Gastrocnemius medialis (tissue), 4 donors: ENCODE measurements at regions not wholly inside any gene's neighbourhood (a gene's known extent, or its start where the extent isn't known, plus 50 kb on each side); places are given as distances from the start of the nearest gene placed in this dataset.

Experiments
- ATAC-seq, 2 donors: fragments of 150-250 bp; one replicate each; pipeline ENCODE4 v1.9.1; 2016
- DNase-seq, 2 donors: peaks; one replicate each; pipeline ENCODE4 v3.0.0-alpha.2; 2019
- H3K27ac ChIP-seq, 4 donors: fragments of 200-600 bp; sonication (generic); 1 replicate in 1 of 4; 2 replicates in 3 of 4; pipeline ENCODE4 v1.5.1; 2016 to 2018; ENCODE audit warnings: mild to moderate bottlenecking in 2 of 4, moderate library complexity in 1 of 4
- H3K27me3 ChIP-seq, 3 donors: fragments of 200-600 bp; sonication (generic) in 2 of 3; 1 replicate in 1 of 3; 2 replicates in 2 of 3; pipeline versions ENCODE4 v1.5.1 to v1.6.0; 2016 to 2019; ENCODE audit warnings: mild to moderate bottlenecking in 1 of 3, moderate library complexity in 1 of 3
- H3K36me3 ChIP-seq, 2 donors: fragments of 200-600 bp; sonication (generic) in 1 of 2; one replicate each; pipeline ENCODE4 v1.5.1; 2017 to 2018
- H3K4me1 ChIP-seq, 2 donors: fragments of 200-600 bp; sonication (generic) in 1 of 2; one replicate each; pipeline ENCODE4 v1.5.1; 2016 to 2017; ENCODE audit warnings: mild to moderate bottlenecking in 2 of 2
- H3K4me3 ChIP-seq, 4 donors: fragments of 200-600 bp; sonication (generic) in 3 of 4; 1 replicate in 1 of 4; 2 replicates in 3 of 4; pipeline ENCODE4 v1.5.1; 2016 to 2019; ENCODE audit warnings: mild to moderate bottlenecking in 2 of 4
- H3K9me3 ChIP-seq, 3 donors: fragments of 200-600 bp; sonication (generic) in 2 of 3; 1 replicate in 1 of 3; 2 replicates in 2 of 3; pipeline ENCODE4 v1.5.1; 2016 to 2019
- POLR2A ChIP-seq, 2 donors: fragments of 450-650 bp; IDR thresholded peaks; one replicate each; pipeline ENCODE4 v1.6.1; 2017; ENCODE audit warnings: antibody characterized with exemption in 2 of 2, mild to moderate bottlenecking in 2 of 2, moderate library complexity in 2 of 2
- in situ Hi-C, 4 donors: fragments of 200-750 bp; cut with MboI; loops; one replicate each; pipeline versions ENCODE4 v1.15.0 to v1.8.0; 2017; ENCODE audit warnings: low sequenced_read_pairs in 4 of 4
- intact Hi-C: fragments of 100-400 bp; cut with DNase I; formaldehyde crosslinking; loops from one replicate; pipeline ENCODE4 v1.15.1; 2023; ENCODE audit warnings: low total_unique reads
- TF ChIP-seq, protein P1 (sequence below), 5 experiments: fragments of 450-650 bp in 3 of 5; fragments of 200-600 bp in 2 of 5; sonication (generic) in 2 of 5; IDR thresholded peaks in 4 of 5; conservative IDR thresholded peaks in 1 of 5; 1 replicate in 4 of 5; 2 replicates in 1 of 5; pipeline ENCODE4 v1.5.1; 2016 to 2019; ENCODE audit warnings: antibody characterized with exemption in 5 of 5, mild to moderate bottlenecking in 3 of 5, moderate library complexity in 3 of 5

DNA sequence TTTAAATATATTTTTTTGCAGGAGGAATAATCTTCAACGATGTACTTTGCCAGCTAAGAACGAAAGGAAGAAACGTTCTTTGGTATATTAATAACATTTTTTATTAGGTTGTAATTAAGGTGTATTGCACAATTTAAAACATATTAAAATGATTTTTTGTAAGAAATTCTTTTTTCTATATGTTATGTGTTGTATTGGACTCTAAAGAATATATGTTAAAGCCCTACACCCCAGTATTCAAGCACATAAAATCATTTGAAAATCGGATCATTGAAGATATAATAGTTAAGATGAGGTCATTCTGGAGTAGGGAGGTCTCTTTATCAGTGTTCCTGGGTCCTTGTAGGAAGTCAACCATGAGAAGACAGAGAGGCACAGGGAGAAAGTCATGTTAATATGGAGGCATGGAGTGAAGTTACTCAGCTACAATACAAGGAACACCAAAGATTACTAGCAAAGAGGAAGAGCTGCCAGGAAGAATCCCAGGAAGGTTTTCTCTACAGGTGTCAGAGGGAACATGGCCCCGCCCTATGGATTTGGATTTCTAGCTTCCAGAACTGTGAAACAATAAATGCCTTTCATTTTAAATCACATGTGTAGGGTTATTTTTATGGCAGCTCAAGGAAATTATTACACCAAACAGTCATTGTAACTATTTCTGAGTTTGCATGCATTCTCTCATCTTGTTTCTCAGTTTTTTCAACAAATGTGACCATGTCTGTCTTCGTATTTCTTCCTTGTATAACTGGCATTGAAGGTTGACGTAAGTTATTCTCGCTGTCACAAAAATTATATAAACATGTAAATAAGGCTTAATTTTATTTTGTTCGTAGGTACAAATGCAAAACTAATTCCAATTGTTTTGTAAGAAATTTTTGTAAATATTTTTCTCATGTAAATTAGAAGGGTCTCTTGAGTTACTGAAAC lies 75.4 kb upstream of the VPREB1 start:
- H3K9me3 ChIP-seq, result no peaks in the 10 kb centered on the region
- no peak overlapping the region for H3K27ac ChIP-seq
- intact Hi-C loops (no loop called here), in situ Hi-C loops (no loop called here)
- no peak for ATAC-seq
- TF ChIP-seq, protein P1, sequence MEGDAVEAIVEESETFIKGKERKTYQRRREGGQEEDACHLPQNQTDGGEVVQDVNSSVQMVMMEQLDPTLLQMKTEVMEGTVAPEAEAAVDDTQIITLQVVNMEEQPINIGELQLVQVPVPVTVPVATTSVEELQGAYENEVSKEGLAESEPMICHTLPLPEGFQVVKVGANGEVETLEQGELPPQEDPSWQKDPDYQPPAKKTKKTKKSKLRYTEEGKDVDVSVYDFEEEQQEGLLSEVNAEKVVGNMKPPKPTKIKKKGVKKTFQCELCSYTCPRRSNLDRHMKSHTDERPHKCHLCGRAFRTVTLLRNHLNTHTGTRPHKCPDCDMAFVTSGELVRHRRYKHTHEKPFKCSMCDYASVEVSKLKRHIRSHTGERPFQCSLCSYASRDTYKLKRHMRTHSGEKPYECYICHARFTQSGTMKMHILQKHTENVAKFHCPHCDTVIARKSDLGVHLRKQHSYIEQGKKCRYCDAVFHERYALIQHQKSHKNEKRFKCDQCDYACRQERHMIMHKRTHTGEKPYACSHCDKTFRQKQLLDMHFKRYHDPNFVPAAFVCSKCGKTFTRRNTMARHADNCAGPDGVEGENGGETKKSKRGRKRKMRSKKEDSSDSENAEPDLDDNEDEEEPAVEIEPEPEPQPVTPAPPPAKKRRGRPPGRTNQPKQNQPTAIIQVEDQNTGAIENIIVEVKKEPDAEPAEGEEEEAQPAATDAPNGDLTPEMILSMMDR (IDR thresholded peaks at IDR 0.05 in 4 of 5, conservative IDR thresholded peaks at IDR 0.05 in 1 of 5), result no peak
- TF ChIP-seq POLR2A (IDR thresholded peaks at IDR 0.05), result no peak
- peak overlapping the region in 1 of 4 donors; percentile 10 for H3K4me3 ChIP-seq
- peaks cover 0 to 3% of the 10 kb centered on the region in 2 donors for H3K4me1 ChIP-seq
- DNase-seq, result no peak
- H3K36me3 ChIP-seq, result no peaks in the 10 kb centered on the region
- H3K27me3 ChIP-seq, result peaks cover 0 to 4% (median 0%) of the 10 kb centered on the region in 3 donors

DNA sequence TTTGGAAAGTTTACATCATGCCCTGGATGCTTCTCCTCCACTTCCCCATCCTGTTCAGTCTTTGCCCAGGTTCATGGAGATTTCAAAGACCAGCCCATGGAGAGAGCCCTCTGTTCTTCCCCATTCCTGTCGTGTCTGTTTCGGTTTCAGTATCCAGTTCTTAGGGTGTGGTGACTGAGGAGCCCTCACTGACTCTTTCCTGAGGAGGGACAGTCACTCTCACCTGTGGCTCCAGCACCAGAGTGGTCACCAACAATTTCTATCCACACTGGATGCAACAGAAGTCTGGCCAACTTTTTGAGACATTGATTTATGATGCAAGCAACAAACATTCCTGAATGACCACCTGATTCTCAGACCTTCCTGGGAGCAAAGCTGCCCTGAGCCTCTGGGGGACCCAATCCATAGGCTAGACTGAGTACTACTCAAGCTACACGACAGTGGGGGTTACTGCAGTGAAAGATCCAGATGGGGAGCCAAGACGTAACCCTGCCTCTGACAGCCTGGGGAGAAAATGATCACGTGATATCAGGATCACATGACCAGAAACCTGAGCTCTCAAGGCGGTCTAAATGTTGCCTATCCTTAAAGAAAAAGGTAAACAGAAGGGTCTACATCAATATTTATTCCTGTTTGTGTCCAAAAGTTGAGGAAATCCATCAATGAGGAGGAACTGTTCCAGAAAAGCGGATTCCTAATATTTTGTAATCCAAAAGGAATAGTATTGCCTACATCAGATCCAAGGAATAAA lies 76.2 kb upstream of the VPREB1 start:
- ATAC-seq (no peak), DNase-seq (no peak)
- peaks cover 0 to 4% (median 3%) of the 10 kb centered on the region in 3 donors for H3K27me3 ChIP-seq
- no peaks in the 10 kb centered on the region for H3K36me3 ChIP-seq
- peak overlapping the region in 1 of 4 donors; percentile 10 for H3K4me3 ChIP-seq
- in situ Hi-C loops (no loop called here), intact Hi-C loops (no loop called here)
- peaks cover 0 to 3% of the 10 kb centered on the region in 2 donors for H3K4me1 ChIP-seq
- TF ChIP-seq POLR2A (IDR thresholded peaks at IDR 0.05), result no peak
- TF ChIP-seq, protein P1 (IDR thresholded peaks at IDR 0.05 in 4 of 5, conservative IDR thresholded peaks at IDR 0.05 in 1 of 5), result no peak
- H3K27ac ChIP-seq, result no peak overlapping the region
- no peaks in the 10 kb centered on the region for H3K9me3 ChIP-seq

DNA sequence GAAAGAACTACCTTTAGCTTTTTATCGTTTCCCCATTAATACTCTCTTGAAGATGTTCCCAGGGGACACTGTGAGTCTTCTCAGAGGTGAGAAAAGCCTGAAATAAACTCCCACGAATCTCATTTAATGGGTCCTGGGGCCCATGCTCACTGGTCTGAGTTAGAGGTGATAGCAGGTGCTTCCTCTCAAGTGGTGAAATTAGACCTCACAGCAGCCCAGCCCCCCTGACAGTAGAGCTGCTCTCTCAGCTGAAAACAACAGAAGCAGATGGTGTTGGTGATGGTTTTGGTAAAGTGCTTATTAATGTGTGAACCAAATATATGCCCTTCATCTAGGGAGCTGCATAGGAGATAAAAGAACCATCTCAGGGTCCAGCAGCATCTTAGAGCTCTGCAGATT lies 76.8 kb upstream of the VPREB1 start:
- intact Hi-C loops (no loop called here), in situ Hi-C loops (no loop called here)
- Histone ChIP-seq H3K27ac (no peak overlapping the region), H3K9me3 (no peaks in the 10 kb centered on the region), H3K4me1 (peaks cover 0 to 3% of the 10 kb centered on the region in 2 donors), H3K27me3 (peaks cover 0 to 4% (median 3%) of the 10 kb centered on the region in 3 donors), H3K36me3 (no peaks in the 10 kb centered on the region), H3K4me3 (no peak overlapping the region)
- TF ChIP-seq, protein P1 (IDR thresholded peaks at IDR 0.05 in 4 of 5, conservative IDR thresholded peaks at IDR 0.05 in 1 of 5), result no peak
- no peak for TF ChIP-seq POLR2A (IDR thresholded peaks at IDR 0.05)
- DNase-seq (no peak), ATAC-seq (no peak)

DNA sequence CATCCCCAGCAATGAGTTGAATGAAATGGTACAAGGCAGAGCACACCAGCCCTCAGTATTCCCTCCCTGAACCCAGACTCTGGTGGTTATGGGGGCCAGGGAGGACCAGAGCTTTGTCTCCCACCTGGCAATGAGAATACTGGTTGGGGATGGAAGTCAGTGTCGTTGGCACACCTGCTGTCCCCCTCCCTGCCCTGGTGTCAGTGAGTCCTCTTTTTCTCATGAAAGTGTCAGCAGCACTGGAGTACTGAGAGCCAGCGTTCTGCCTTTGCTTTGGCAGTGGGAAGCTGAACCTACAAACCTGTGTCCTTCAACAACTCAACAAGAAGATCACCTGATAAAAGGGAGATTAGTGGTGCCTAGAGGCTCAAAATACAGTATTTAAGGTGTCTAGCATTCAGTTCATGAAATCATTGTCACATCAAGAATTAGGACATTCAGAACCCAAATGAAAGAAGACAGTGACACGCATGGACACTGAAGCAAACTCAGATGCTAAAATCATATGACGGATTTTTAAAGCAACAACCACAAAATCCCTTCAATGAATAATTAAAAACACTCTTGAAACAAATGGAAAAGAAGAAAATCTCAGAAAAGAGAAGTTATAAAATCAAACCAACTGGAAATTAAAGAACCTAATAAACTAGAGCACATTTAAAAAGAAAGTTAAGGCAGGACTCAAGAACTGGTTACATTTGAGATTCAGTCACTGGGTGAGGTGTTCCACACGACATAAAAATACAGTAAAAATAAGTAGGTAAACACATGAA lies 77.5 kb upstream of the VPREB1 start:
- no peaks in the 10 kb centered on the region for H3K9me3 ChIP-seq

More for the DNA sequence above, 77.5 kb upstream of the VPREB1 start:
- intact Hi-C loops (no loop called here), in situ Hi-C loops (no loop called here)
- peaks cover 0 to 3% (median 1%) of the 10 kb centered on the region in 3 donors for H3K27me3 ChIP-seq
- H3K36me3 ChIP-seq, result no peaks in the 10 kb centered on the region
- ATAC-seq, result no peak
- TF ChIP-seq, protein P1 (IDR thresholded peaks at IDR 0.05 in 4 of 5, conservative IDR thresholded peaks at IDR 0.05 in 1 of 5), result no peak
- TF ChIP-seq POLR2A (IDR thresholded peaks at IDR 0.05), result no peak
- H3K4me3 ChIP-seq, result no peak overlapping the region
- H3K27ac ChIP-seq, result no peak overlapping the region
- DNase-seq, result no peak
- peaks cover 0 to 3% of the 10 kb centered on the region in 2 donors for H3K4me1 ChIP-seq
